ENCODE measurements at regions not wholly inside any gene's neighbourhood (a gene's known extent, or its start where the extent isn't known, plus 50 kb on each side); places are given as distances from the start of the nearest gene placed in this dataset.

GRCh38 chrX:480861-481417 lies 94.2 kb upstream of the PPP2R3B start:
- Histone ChIP-seq H3K4me1 (ENCODE audit: control insufficient read depth in 1 of 2, insufficient read depth in 2 of 2, low read length in 2 of 2) (peaks cover 0 to 7% of the 10 kb centered on the region in 2 experiments; a peak in 2 of 4 replicates), H3K4me3 (replicated peaks in 1 of 2; ENCODE audit: low read depth in 1 of 2, low read length in 2 of 2) (no peak overlapping the region), H2AFZ (ENCODE audit: low read depth, low read length, poor library complexity, severe bottlenecking) (no peak overlapping the region), H4K20me1 (ENCODE audit: insufficient read depth) (no peaks in the 10 kb centered on the region), H3K9ac (ENCODE audit: low read length) (no peak overlapping the region), H3K27me3 (ENCODE audit: insufficient read depth, low read length) (no peaks in the 10 kb centered on the region), H3K27ac (ENCODE audit: low read depth, low read length) (no peak overlapping the region), H3K9me2 (ENCODE audit: insufficient read depth) (no peaks in the 10 kb centered on the region), H3K4me2 (ENCODE audit: low read length) (no peak overlapping the region), H3K36me3 (ENCODE audit: control insufficient read depth in 1 of 2, insufficient read depth in 2 of 2, low read length in 2 of 2) (no peaks in the 10 kb centered on the region), H3K9me3 (ENCODE audit: control insufficient read depth in 1 of 2, insufficient read depth in 1 of 2, low read depth in 1 of 2, low read length in 2 of 2) (no peaks in the 10 kb centered on the region), H3K79me2 (ENCODE audit: insufficient read depth, low read length) (no peaks in the 10 kb centered on the region)
- POLR2A ChIA-PET = no interaction called here
- RAD21 ChIA-PET (ENCODE audit: low non-redundant PET in 1 of 2, low total read pairs in 2 of 2, uncharacterized antibody in 2 of 2, unreplicated experiment in 2 of 2) = no interaction called here
- no peak for ATAC-seq
- no peak for DNase-seq (ENCODE audit: low read depth, low spot score)
- TF ChIP-seq POLR2A (IDR thresholded peaks at IDR 0.05; ENCODE audit: borderline replicate concordance, extremely low read depth, insufficient read depth, insufficient read length) = no peak
- BruUV-seq (replicated peaks) = no TSS peak
- intact Hi-C loops (cut with micrococcal nuclease) = no loop called here
- CTCF ChIA-PET = no interaction called here

GRCh38 chrX:482192-482701 lies 95.5 kb upstream of the PPP2R3B start:
- H4K20me1 ChIP-seq (ENCODE audit: insufficient read depth) = no peaks in the 10 kb centered on the region
- no peaks in the 10 kb centered on the region for H3K9me2 ChIP-seq (ENCODE audit: insufficient read depth)
- no peak overlapping the region for H3K27ac ChIP-seq (ENCODE audit: low read depth, low read length)
- H3K4me2 ChIP-seq (ENCODE audit: low read length) = no peak overlapping the region
- ChIA-PET CTCF (no interaction called here), RAD21 (ENCODE audit: low non-redundant PET in 1 of 2, low total read pairs in 2 of 2, uncharacterized antibody in 2 of 2, unreplicated experiment in 2 of 2) (no interaction called here), POLR2A (no interaction called here)
- BruUV-seq (replicated peaks) = no TSS peak
- intact Hi-C loops (cut with micrococcal nuclease) = no loop called here
- no peaks in the 10 kb centered on the region for H3K9me3 ChIP-seq (ENCODE audit: control insufficient read depth in 1 of 2, insufficient read depth in 1 of 2, low read depth in 1 of 2, low read length in 2 of 2)
- H3K27me3 ChIP-seq (ENCODE audit: insufficient read depth, low read length) = no peaks in the 10 kb centered on the region
- H3K79me2 ChIP-seq (ENCODE audit: insufficient read depth, low read length) = no peaks in the 10 kb centered on the region
- no peaks in the 10 kb centered on the region for H3K36me3 ChIP-seq (ENCODE audit: control insufficient read depth in 1 of 2, insufficient read depth in 2 of 2, low read length in 2 of 2)
- DNase-seq (ENCODE audit: low read depth, low spot score) (no peak), ATAC-seq (no peak)
- H2AFZ ChIP-seq (ENCODE audit: low read depth, low read length, poor library complexity, severe bottlenecking) = no peak overlapping the region
- H3K9ac ChIP-seq (ENCODE audit: low read length) = no peak overlapping the region
- H3K4me1 ChIP-seq (ENCODE audit: control insufficient read depth in 1 of 2, insufficient read depth in 2 of 2, low read length in 2 of 2) = no peaks in the 10 kb centered on the region
- TF ChIP-seq SP1 (IDR thresholded peaks at IDR 0.05; ENCODE audit: low read depth) (no peak), SRF (IDR thresholded peaks at IDR 0.05; ENCODE audit: low read depth) (no peak), SIN3A (IDR thresholded peaks at IDR 0.05; ENCODE audit: low read depth) (no peak), EZH2 (IDR thresholded peaks at IDR 0.05) (no peak), MAX (IDR thresholded peaks at IDR 0.05) (no peak), POLR2AphosphoS5 (IDR thresholded peaks at IDR 0.05; ENCODE audit: low read depth, low read length) (no peak), RAD21 (IDR thresholded peaks at IDR 0.05; ENCODE audit: low read depth) (no peak), ELF1 (IDR thresholded peaks at IDR 0.05; ENCODE audit: borderline replicate concordance, low read depth) (no peak), JUND (IDR thresholded peaks at IDR 0.05) (no peak), REST (IDR thresholded peaks at IDR 0.05; ENCODE audit: low read depth) (no peak), POLR2A (IDR thresholded peaks at IDR 0.05; ENCODE audit: borderline replicate concordance, extremely low read depth, insufficient read depth, insufficient read length) (no peak), YY1 (IDR thresholded peaks at IDR 0.05; ENCODE audit: extremely low read depth, insufficient replicate concordance, low read depth, low read length) (no peak), EZH2phosphoT487 (IDR thresholded peaks at IDR 0.05; ENCODE audit: borderline replicate concordance) (no peak)
- no peak overlapping the region for H3K4me3 ChIP-seq (replicated peaks in 1 of 2; ENCODE audit: low read depth in 1 of 2, low read length in 2 of 2)
